WI38 (cell line): ENCODE measurements at regions not wholly inside any gene's neighbourhood (a gene's known extent, or its start where the extent isn't known, plus 50 kb on each side); places are given as distances from the start of the nearest gene placed in this dataset.

Source experiments
- H3K4me3 ChIP-seq: 2 replicates; pipeline ENCODE4 v1.5.1; 2011; ENCODE audit warnings: low read depth, mild to moderate bottlenecking, control low read depth, low read length
- TF ChIP-seq, protein P1 (sequence below): IDR thresholded peaks from 2 replicates; pipeline ENCODE4 v1.5.1; 2012; ENCODE audit warnings: low read depth, mild to moderate bottlenecking, control low read depth, low read length

DNA sequence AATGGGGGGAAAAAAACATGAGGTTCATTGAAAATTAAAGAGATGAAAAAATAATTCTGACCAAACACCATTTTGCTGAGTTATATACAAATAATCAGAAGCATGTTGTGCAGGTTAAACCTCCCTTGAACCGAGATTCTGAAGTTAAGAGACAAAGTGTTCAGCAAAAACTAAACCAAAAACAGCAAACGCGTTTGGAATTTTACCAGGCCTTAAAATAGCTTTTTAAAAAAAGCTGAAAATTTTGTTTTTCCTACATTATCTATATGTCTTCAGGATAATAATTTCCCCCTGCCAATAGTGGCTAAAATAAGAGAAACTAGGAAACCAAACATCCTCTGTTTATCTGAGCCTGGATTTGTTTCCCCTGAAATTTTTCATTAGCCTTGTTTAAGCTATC, 191.7 kb upstream of the DAPK1 start:
- TF ChIP-seq, protein P1, sequence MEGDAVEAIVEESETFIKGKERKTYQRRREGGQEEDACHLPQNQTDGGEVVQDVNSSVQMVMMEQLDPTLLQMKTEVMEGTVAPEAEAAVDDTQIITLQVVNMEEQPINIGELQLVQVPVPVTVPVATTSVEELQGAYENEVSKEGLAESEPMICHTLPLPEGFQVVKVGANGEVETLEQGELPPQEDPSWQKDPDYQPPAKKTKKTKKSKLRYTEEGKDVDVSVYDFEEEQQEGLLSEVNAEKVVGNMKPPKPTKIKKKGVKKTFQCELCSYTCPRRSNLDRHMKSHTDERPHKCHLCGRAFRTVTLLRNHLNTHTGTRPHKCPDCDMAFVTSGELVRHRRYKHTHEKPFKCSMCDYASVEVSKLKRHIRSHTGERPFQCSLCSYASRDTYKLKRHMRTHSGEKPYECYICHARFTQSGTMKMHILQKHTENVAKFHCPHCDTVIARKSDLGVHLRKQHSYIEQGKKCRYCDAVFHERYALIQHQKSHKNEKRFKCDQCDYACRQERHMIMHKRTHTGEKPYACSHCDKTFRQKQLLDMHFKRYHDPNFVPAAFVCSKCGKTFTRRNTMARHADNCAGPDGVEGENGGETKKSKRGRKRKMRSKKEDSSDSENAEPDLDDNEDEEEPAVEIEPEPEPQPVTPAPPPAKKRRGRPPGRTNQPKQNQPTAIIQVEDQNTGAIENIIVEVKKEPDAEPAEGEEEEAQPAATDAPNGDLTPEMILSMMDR, result no peak
- no peak overlapping the region for H3K4me3 ChIP-seq

- TF ChIP-seq, protein P1, result no peak
- no peak overlapping the region for H3K4me3 ChIP-seq
Observed at GRCh38 chr9:87307848-87308247, 189.8 kb upstream of the DAPK1 start.

DNA sequence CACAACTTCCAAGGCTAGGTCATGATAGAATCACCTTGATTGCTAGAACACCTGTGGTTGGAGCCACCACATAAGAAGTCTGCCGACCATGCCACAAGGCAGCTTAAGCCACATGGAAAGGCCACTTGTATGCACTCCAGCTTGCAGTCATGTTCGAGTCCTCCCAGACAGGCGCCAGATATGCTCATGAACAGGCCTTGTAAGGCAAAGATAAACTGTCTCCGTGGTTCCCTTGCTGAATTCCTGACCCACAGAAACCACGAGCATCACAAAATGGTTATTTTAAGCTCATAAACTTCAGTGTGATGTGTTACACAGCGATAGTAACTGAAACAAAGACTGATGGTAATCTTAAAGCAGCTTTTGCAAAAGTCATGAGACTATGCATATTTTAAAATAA, 188.4 kb upstream of the DAPK1 start:
- TF ChIP-seq, protein P1, result no peak
- no peak overlapping the region for H3K4me3 ChIP-seq

DNA sequence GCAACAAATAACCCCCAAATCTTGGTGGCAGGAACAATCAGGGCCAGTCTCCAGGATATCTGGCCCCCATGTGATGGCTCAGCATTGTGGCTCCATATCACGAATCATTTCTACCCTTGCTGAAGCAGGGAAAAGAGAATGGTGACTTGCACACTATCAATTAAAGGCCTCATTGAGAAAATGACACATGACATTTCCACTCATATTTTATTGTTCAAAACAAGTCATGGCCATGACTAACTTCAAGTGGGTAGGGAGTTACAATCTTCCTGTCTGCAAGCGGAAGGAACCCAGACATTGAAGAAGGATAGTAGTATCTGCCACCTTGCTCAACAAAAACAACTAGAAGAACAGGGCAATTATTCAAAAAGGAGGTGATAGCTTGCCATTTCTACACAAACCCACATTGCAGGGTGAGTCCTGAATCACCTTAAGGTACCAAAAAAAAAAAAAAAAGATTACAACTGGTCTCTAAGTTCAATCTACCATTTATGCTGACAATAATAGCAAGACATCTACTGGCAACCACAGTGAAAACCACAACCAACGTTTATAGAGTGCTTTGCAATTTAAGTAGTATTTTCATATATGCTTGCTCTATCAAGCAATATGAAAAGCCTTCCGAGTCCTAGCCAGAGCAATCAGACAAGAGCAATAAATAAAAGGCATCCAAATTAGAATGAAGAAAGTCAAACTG, 186.7 kb upstream of the DAPK1 start:
- TF ChIP-seq, protein P1, result no peak
- H3K4me3 ChIP-seq, result no peak overlapping the region

DNA sequence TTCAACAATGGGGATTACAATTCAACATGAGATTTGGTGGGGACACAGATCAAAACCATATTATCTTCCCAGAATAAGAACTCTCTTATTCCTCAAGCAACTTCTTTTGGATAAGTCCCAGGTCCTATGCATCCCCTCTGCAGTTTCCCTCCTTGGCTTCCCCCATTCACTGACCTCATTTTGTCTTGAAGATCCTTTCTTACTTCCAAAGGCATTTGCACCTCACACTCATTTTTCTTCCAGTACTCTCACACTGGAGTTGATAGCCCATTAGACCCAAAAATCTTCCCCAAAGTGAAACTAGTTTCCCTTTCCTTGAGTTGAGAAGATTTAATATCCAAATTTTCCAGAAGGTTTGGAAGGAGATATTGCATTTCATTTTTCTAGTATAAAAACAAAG, 178.0 kb upstream of the DAPK1 start:
- no peak overlapping the region for H3K4me3 ChIP-seq
- TF ChIP-seq, protein P1, result no peak

DNA sequence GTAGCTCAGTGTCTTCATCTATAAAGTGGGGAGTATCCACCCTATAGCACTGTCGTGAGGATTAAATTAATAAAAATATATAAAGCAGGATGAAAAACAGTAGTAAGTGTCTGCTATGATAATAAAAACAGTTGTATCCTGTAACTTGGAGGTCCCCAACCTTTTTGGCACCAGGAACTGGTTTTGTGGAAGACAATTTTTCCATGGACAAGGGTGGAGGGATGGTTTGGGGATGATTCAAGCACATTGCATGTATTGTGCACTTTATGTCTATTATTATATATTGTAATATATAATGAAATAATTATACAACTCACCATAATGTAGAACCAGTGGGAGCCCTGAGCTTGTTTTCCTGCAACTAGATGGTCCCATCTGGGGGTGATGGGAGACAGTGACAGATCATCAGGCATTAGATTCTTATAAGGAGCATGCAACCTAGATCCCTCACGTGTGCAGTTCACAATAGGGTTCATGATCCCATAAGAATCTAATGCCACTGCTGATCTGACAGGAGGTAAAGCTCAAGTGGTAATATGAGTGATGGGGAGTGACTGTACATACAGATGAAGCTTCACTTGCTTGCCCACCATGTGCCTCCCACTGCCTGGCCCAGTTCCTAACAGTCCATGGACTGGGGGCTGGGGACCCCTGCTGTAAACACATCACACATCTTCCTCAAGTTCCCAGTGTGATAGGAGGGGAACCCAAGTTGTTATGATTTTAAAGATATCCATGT, 177.4 kb upstream of the DAPK1 start:
- TF ChIP-seq, protein P1, result no peak
- H3K4me3 ChIP-seq, result no peak overlapping the region
